GM18870 (cell line): ENCODE measurements at regions not wholly inside any gene's neighbourhood (a gene's known extent, or its start where the extent isn't known, plus 50 kb on each side); places are given as distances from the start of the nearest gene placed in this dataset.

Experiments
- ATAC-seq: cut with Tn5 transposase; IDR thresholded peaks from one replicate; pipeline ENCODE4 v1.9.1; 2021; ENCODE audit warnings: moderate library complexity; ENCODE audit not compliant: unreplicated experiment

- no peak for ATAC-seq
These were observed 895.1 kb upstream of the CELF4 start for GRCh38 chr18:38460657-38461056.

GRCh38 chr18:38459131-38459994 lies 893.8 kb upstream of the CELF4 start:
- ATAC-seq = no peak

GRCh38 chr18:38458698-38459097 lies 893.1 kb upstream of the CELF4 start:
- ATAC-seq = no peak

- no peak for ATAC-seq
These were observed 890.7 kb upstream of the CELF4 start for GRCh38 chr18:38456253-38456652.

GRCh38 chr18:38454764-38455469 lies 889.3 kb upstream of the CELF4 start:
- ATAC-seq = no peak

- no peak for ATAC-seq
These were observed 888.3 kb upstream of the CELF4 start for GRCh38 chr18:38453880-38454279.

- no peak for ATAC-seq
These were observed 885.3 kb upstream of the CELF4 start for GRCh38 chr18:38450876-38451275.

- no peak for ATAC-seq
These were observed 880.2 kb upstream of the CELF4 start for GRCh38 chr18:38445804-38446145.

- no peak for ATAC-seq
These were observed 879.6 kb upstream of the CELF4 start for GRCh38 chr18:38444971-38445803.

- ATAC-seq = no peak
These were observed 862.1 kb upstream of the CELF4 start for GRCh38 chr18:38427736-38428135.

- ATAC-seq = no peak
These were observed 861.6 kb upstream of the CELF4 start for GRCh38 chr18:38427234-38427633.

- ATAC-seq = no peak
These were observed 856.4 kb upstream of the CELF4 start for GRCh38 chr18:38421872-38422615.

GRCh38 chr18:38421021-38421420 lies 855.4 kb upstream of the CELF4 start:
- ATAC-seq = no peak

- no peak for ATAC-seq
These were observed 855.0 kb upstream of the CELF4 start for GRCh38 chr18:38420611-38421010.

- ATAC-seq = no peak
These were observed 850.2 kb upstream of the CELF4 start for GRCh38 chr18:38415811-38416210.

GRCh38 chr18:38413193-38413592 lies 847.6 kb upstream of the CELF4 start:
- no peak for ATAC-seq

GRCh38 chr18:38406607-38407006 lies 841.0 kb upstream of the CELF4 start:
- ATAC-seq = no peak

GRCh38 chr18:38402509-38402908 lies 836.9 kb upstream of the CELF4 start:
- ATAC-seq = no peak

- no peak for ATAC-seq
These were observed 831.5 kb upstream of the CELF4 start for GRCh38 chr18:38397094-38397493.

- no peak for ATAC-seq
These were observed 820.5 kb upstream of the CELF4 start for GRCh38 chr18:38386146-38386545.
